ENCODE measurements at regions not wholly inside any gene's neighbourhood (a gene's known extent, or its start where the extent isn't known, plus 50 kb on each side); places are given as distances from the start of the nearest gene placed in this dataset.

DNA sequence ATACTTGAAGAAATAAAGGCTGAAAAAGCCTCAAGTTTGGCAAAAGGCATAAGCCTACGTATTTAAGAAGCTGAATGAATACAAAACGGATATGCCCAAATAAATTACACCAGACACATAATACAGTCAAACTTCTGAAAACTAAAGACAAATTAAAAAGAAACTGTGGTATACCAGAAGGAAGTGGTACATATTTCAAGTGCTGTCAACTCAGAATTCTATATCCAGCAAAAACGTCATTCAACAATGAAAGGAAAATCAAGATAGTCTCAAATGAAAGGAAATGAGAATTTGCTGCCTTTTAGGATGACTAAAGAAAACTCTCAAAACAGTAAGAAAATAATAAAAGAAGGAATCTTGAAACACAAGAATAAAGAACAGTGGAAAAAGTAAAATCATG is 69.5 kb downstream of the POLR1D start:
- H3K27ac ChIP-seq: no peak overlapping the region
- no peak overlapping the region for H3K4me3 ChIP-seq

GRCh38 chr13:27696731-27697130 is 75.0 kb downstream of the POLR1D start:
- TF ChIP-seq EP300 (IDR thresholded peaks at IDR 0.05) (no peak), POLR2A (IDR thresholded peaks at IDR 0.05) (no peak), POLR2AphosphoS5 (IDR thresholded peaks at IDR 0.05) (no peak)
- TF ChIP-seq, protein P1, sequence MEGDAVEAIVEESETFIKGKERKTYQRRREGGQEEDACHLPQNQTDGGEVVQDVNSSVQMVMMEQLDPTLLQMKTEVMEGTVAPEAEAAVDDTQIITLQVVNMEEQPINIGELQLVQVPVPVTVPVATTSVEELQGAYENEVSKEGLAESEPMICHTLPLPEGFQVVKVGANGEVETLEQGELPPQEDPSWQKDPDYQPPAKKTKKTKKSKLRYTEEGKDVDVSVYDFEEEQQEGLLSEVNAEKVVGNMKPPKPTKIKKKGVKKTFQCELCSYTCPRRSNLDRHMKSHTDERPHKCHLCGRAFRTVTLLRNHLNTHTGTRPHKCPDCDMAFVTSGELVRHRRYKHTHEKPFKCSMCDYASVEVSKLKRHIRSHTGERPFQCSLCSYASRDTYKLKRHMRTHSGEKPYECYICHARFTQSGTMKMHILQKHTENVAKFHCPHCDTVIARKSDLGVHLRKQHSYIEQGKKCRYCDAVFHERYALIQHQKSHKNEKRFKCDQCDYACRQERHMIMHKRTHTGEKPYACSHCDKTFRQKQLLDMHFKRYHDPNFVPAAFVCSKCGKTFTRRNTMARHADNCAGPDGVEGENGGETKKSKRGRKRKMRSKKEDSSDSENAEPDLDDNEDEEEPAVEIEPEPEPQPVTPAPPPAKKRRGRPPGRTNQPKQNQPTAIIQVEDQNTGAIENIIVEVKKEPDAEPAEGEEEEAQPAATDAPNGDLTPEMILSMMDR (IDR thresholded peaks at IDR 0.05): no peak
- no peak overlapping the region for H3K4me3 ChIP-seq
- no peaks in the 10 kb centered on the region for H3K27me3 ChIP-seq
- no peak overlapping the region for H3K27ac ChIP-seq
- 47 to 80% (median 66%) methylated on average over 3 of the region's 3 CpGs for WGBS, 5 donors
- intact Hi-C loops (cut with DNase I; ENCODE audit: low total_unique reads): no loop called here
- H3K36me3 ChIP-seq: no peaks in the 10 kb centered on the region
- no peak for DNase-seq
- no peaks in the 10 kb centered on the region for H3K4me1 ChIP-seq
- H3K9me3 ChIP-seq: peaks cover 0 to 8% (median 2%) of the 10 kb centered on the region in 4 donors

More for the DNA sequence above, 69.5 kb downstream of the POLR1D start:
- Histone ChIP-seq H3K27me3 (no peaks in the 10 kb centered on the region), H3K4me1 (no peaks in the 10 kb centered on the region), H3K36me3 (no peaks in the 10 kb centered on the region), H3K9me3 (peaks cover 0 to 28% (median 12%) of the 10 kb centered on the region in 4 donors)
- intact Hi-C loops (cut with DNase I; ENCODE audit: low total_unique reads): no loop called here
- TF ChIP-seq, protein P1 (IDR thresholded peaks at IDR 0.05): no peak
- TF ChIP-seq POLR2A (IDR thresholded peaks at IDR 0.05): no peak
- no peak for TF ChIP-seq EP300 (IDR thresholded peaks at IDR 0.05)
- no peak for TF ChIP-seq POLR2AphosphoS5 (IDR thresholded peaks at IDR 0.05)
- WGBS, 5 donors: 74 to 85% (median 79%) methylated on average over 3 of the region's 3 CpGs
- DNase-seq: no peak

- Histone ChIP-seq H3K27ac (no peak overlapping the region), H3K4me3 (no peak overlapping the region), H3K4me1 (no peaks in the 10 kb centered on the region), H3K27me3 (no peaks in the 10 kb centered on the region), H3K9me3 (peaks cover 0 to 24% (median 11%) of the 10 kb centered on the region in 4 donors), H3K36me3 (no peaks in the 10 kb centered on the region)
- no peak for DNase-seq
- WGBS, 5 donors: 69 to 97% (median 80%) methylated on average over 4 of the region's 4 CpGs
- TF ChIP-seq POLR2AphosphoS5 (IDR thresholded peaks at IDR 0.05) (no peak), EP300 (IDR thresholded peaks at IDR 0.05) (no peak), POLR2A (IDR thresholded peaks at IDR 0.05) (no peak)
- TF ChIP-seq, protein P1 (IDR thresholded peaks at IDR 0.05): no peak
- intact Hi-C loops (cut with DNase I; ENCODE audit: low total_unique reads): no loop called here
Measured at GRCh38 chr13:27699952-27700351, 78.3 kb downstream of the POLR1D start.

GRCh38 chr13:27704681-27705080 is 83.0 kb downstream of the POLR1D start:
- DNase-seq: no peak
- H3K36me3 ChIP-seq: no peaks in the 10 kb centered on the region
- intact Hi-C loops (cut with DNase I; ENCODE audit: low total_unique reads): no loop called here
- no peaks in the 10 kb centered on the region for H3K4me1 ChIP-seq
- TF ChIP-seq POLR2AphosphoS5 (IDR thresholded peaks at IDR 0.05): no peak
- TF ChIP-seq, protein P1 (IDR thresholded peaks at IDR 0.05): no peak
- TF ChIP-seq EP300 (IDR thresholded peaks at IDR 0.05): no peak
- TF ChIP-seq POLR2A (IDR thresholded peaks at IDR 0.05): no peak
- WGBS, 5 donors: 85 to 90% (median 88%) methylated on average over 2 of the region's 2 CpGs
- no peak overlapping the region for H3K27ac ChIP-seq
- H3K9me3 ChIP-seq: peaks cover 0 to 24% (median 11%) of the 10 kb centered on the region in 4 donors
- no peak overlapping the region for H3K4me3 ChIP-seq
- H3K27me3 ChIP-seq: no peaks in the 10 kb centered on the region

All from stomach (tissue), 8 donors.